Esophagus muscularis mucosa (tissue), 4 donors: ENCODE measurements at regions not wholly inside any gene's neighbourhood (a gene's known extent, or its start where the extent isn't known, plus 50 kb on each side); places are given as distances from the start of the nearest gene placed in this dataset.

Source experiments
- DNase-seq: peaks from one replicate; pipeline ENCODE4 v3.0.0-alpha.2; 2017; ENCODE audit errors: extremely low spot score
- H3K27ac ChIP-seq, 4 donors: fragments of 200-600 bp; sonication (generic); replicated peaks in 1 of 4; 1 replicate in 3 of 4; 2 replicates in 1 of 4; pipeline ENCODE4 v1.5.1; 2016 to 2019; ENCODE audit warnings: mild to moderate bottlenecking in 1 of 4
- H3K27me3 ChIP-seq, 4 donors: fragments of 200-600 bp; sonication (generic); one replicate each; pipeline versions ENCODE4 v1.5.1 to v1.6.0; 2016 to 2019
- H3K36me3 ChIP-seq, 4 donors: fragments of 200-600 bp; sonication (generic); one replicate each; pipeline ENCODE4 v1.5.1; 2016 to 2019
- H3K4me1 ChIP-seq, 4 donors: fragments of 200-600 bp; sonication (generic); one replicate each; pipeline ENCODE4 v1.5.1; 2016 to 2019
- H3K4me3 ChIP-seq, 4 donors: fragments of 200-600 bp; sonication (generic); 1 replicate in 2 of 4; 2 replicates in 2 of 4; pipeline ENCODE4 v1.5.1; 2016 to 2019; ENCODE audit warnings: mild to moderate bottlenecking in 4 of 4, moderate library complexity in 1 of 4
- H3K9me3 ChIP-seq, 4 donors: fragments of 200-600 bp; sonication (generic); 1 replicate in 3 of 4; 2 replicates in 1 of 4; pipeline ENCODE4 v1.5.1; 2016 to 2019
- CTCF ChIP-seq, 3 experiments: fragments of 200-600 bp in 2 of 3; fragments of 450-650 bp in 1 of 3; sonication (generic) in 2 of 3; IDR thresholded peaks; one replicate each; pipeline ENCODE4 v1.5.1; 2017 to 2019; ENCODE audit warnings: antibody characterized with exemption in 3 of 3, mild to moderate bottlenecking in 2 of 3, moderate library complexity in 1 of 3
- EP300 ChIP-seq: sonication (generic); formaldehyde crosslinking; IDR thresholded peaks from one replicate; pipeline ENCODE4 v1.6.1; 2017; ENCODE audit warnings: antibody characterized with exemption
- POLR2A ChIP-seq: fragments of 450-650 bp; IDR thresholded peaks from one replicate; pipeline ENCODE4 v1.6.1; 2017; ENCODE audit warnings: antibody characterized with exemption, moderate library complexity, mild to moderate bottlenecking, low read depth
- POLR2AphosphoS5 ChIP-seq, 2 donors: sonication (generic); formaldehyde crosslinking; IDR thresholded peaks; one replicate each; pipeline ENCODE4 v1.6.1; 2017; ENCODE audit warnings: antibody characterized with exemption in 2 of 2
- WGBS: methylation state at CpG from one replicate; pipeline ENCODE4 v1.1.5; 2018; 5-methylcytosine and 5-hydroxymethylcytosine counted together
- intact Hi-C: fragments of 100-400 bp; cut with DNase I; formaldehyde crosslinking; loops from one replicate; pipeline ENCODE4 v1.15.1; 2023

- WGBS = 80% methylated on average over 2 of the region's 2 CpGs
- TF ChIP-seq POLR2A = no peak
- TF ChIP-seq CTCF (IDR thresholded peaks at IDR 0.05) = no peak
- TF ChIP-seq EP300 = no peak
- TF ChIP-seq POLR2AphosphoS5 (IDR thresholded peaks at IDR 0.05) = no peak
- Histone ChIP-seq H3K4me3 (no peak overlapping the region), H3K4me1 (no peaks in the 10 kb centered on the region), H3K27me3 (no peaks in the 10 kb centered on the region), H3K9me3 (no peaks in the 10 kb centered on the region), H3K27ac (no peak overlapping the region), H3K36me3 (no peaks in the 10 kb centered on the region)
- DNase-seq = no peak
- intact Hi-C loops = no loop called here
These were observed 687.8 kb downstream of the TDRD15 start for GRCh38 chr2:21811541-21811940.

GRCh38 chr2:21812766-21813165 lies 689.0 kb downstream of the TDRD15 start:
- DNase-seq = no peak
- Histone ChIP-seq H3K4me1 (no peaks in the 10 kb centered on the region), H3K36me3 (no peaks in the 10 kb centered on the region), H3K27ac (no peak overlapping the region), H3K9me3 (no peaks in the 10 kb centered on the region), H3K27me3 (no peaks in the 10 kb centered on the region), H3K4me3 (no peak overlapping the region)
- intact Hi-C loops = no loop called here
- 90% methylated on average over 1 of the region's 1 CpG for WGBS
- no peak for TF ChIP-seq POLR2AphosphoS5 (IDR thresholded peaks at IDR 0.05)
- no peak for TF ChIP-seq POLR2A
- TF ChIP-seq CTCF (IDR thresholded peaks at IDR 0.05) = no peak
- no peak for TF ChIP-seq EP300

- no peaks in the 10 kb centered on the region for H3K9me3 ChIP-seq
- intact Hi-C loops = no loop called here
These were observed 690.9 kb downstream of the TDRD15 start for GRCh38 chr2:21814588-21815149.

GRCh38 chr2:21818212-21818795 lies 694.5 kb downstream of the TDRD15 start:
- WGBS = 79% methylated on average over 7 of the region's 7 CpGs
- no peaks in the 10 kb centered on the region for H3K27me3 ChIP-seq
- intact Hi-C loops = no loop called here
- no peak for DNase-seq
- peaks cover 5 to 18% (median 7%) of the 10 kb centered on the region in 4 donors for H3K4me1 ChIP-seq
- no peaks in the 10 kb centered on the region for H3K9me3 ChIP-seq
- no peaks in the 10 kb centered on the region for H3K36me3 ChIP-seq
- no peak overlapping the region for H3K27ac ChIP-seq
- TF ChIP-seq POLR2A = no peak
- no peak for TF ChIP-seq POLR2AphosphoS5 (IDR thresholded peaks at IDR 0.05)
- no peak overlapping the region for H3K4me3 ChIP-seq

More at GRCh38 chr2:21814588-21815149, 690.9 kb downstream of the TDRD15 start:
- no peaks in the 10 kb centered on the region for H3K36me3 ChIP-seq
- TF ChIP-seq EP300 (no peak), CTCF (IDR thresholded peaks at IDR 0.05) (no peak), POLR2A (no peak), POLR2AphosphoS5 (IDR thresholded peaks at IDR 0.05) (no peak)
- DNase-seq = no peak
- no peak overlapping the region for H3K4me3 ChIP-seq
- H3K27ac ChIP-seq = no peak overlapping the region
- H3K27me3 ChIP-seq = no peaks in the 10 kb centered on the region
- H3K4me1 ChIP-seq = no peaks in the 10 kb centered on the region
- 83% methylated on average over 4 of the region's 4 CpGs for WGBS

- no peak for DNase-seq
- Histone ChIP-seq H3K4me3 (no peak overlapping the region), H3K27ac (no peak overlapping the region), H3K4me1 (peaks cover 5 to 18% (median 7%) of the 10 kb centered on the region in 4 donors), H3K27me3 (no peaks in the 10 kb centered on the region), H3K9me3 (no peaks in the 10 kb centered on the region), H3K36me3 (no peaks in the 10 kb centered on the region)
- 91% methylated on average over 2 of the region's 2 CpGs for WGBS
- intact Hi-C loops = no loop called here
- TF ChIP-seq CTCF (IDR thresholded peaks at IDR 0.05) (no peak), POLR2A (no peak), POLR2AphosphoS5 (IDR thresholded peaks at IDR 0.05) (no peak), EP300 (no peak)
These were observed 695.7 kb downstream of the TDRD15 start for GRCh38 chr2:21819454-21819853.
